Endothelial cell of umbilical vein (primary cell): ENCODE measurements at regions not wholly inside any gene's neighbourhood (a gene's known extent, or its start where the extent isn't known, plus 50 kb on each side); places are given as distances from the start of the nearest gene placed in this dataset.

Experiments used
- BruUV-seq: library from RNA; stranded (reverse); fragments of 400-500 nt; replicated peaks from 2 replicates; lab custom pipeline; 2021; lab: Mats Ljungman, UMichigan
- CTCF ChIA-PET: fragments of 300-600, 350-600 bp; sonication (Branson Sonifier 250); formaldehyde crosslinking; loops from one replicate; lab custom pipeline; 2021; ENCODE audit warnings: antibody characterized with exemption, inconsistent platforms; lab: Charles Lee
- POLR2A ChIA-PET: fragments of 300-600, 350-600 bp; sonication (Branson Sonifier 250); formaldehyde crosslinking; loops from one replicate; lab custom pipeline; 2021; ENCODE audit warnings: antibody characterized with exemption, inconsistent platforms; lab: Charles Lee
- DNase-seq: peaks from one replicate; pipeline ENCODE4 v3.0.0-alpha.2; 2011; ENCODE audit warnings: low read depth, low spot score
- FAIRE-seq: peaks from 2 replicates; lab custom pipeline; 2011; peaks lifted over from hg19 to GRCh38; lab: Jason Lieb, UNC
- H2AFZ ChIP-seq: 2 replicates; pipeline ENCODE4 v1.6.0; 2012; ENCODE audit warnings: low read depth, low read length, control low read depth, inconsistent platforms
- H3K27ac ChIP-seq: 2 replicates; pipeline ENCODE4 v1.5.1; 2011; ENCODE audit warnings: low read depth, mild to moderate bottlenecking, control low read depth, low read length, moderate library complexity; ENCODE audit not compliant: insufficient read depth
- H3K27me3 ChIP-seq, 2 experiments: 2 replicates each; pipeline versions ENCODE4 v1.6.0 to v1.6.1; 2011; ENCODE audit warnings: low read length in 2 of 2, mixed read lengths in 1 of 2; ENCODE audit not compliant: control insufficient read depth in 2 of 2, insufficient read depth in 2 of 2
- H3K36me3 ChIP-seq, 2 experiments: 2 replicates in 1 of 2; 3 replicates in 1 of 2; pipeline ENCODE4 v1.5.1; 2011; ENCODE audit warnings: low read length in 2 of 2, mild to moderate bottlenecking in 1 of 2, moderate library complexity in 1 of 2; ENCODE audit not compliant: control insufficient read depth in 2 of 2, insufficient read depth in 2 of 2; ENCODE audit errors: extremely low read depth in 1 of 2
- H3K4me1 ChIP-seq: 3 replicates; pipeline ENCODE4 v1.5.1; 2011; ENCODE audit warnings: mild to moderate bottlenecking, low read length; ENCODE audit not compliant: control insufficient read depth, insufficient read depth; ENCODE audit errors: extremely low read depth
- H3K4me2 ChIP-seq: 2 replicates; pipeline ENCODE4 v1.6.1; 2011; ENCODE audit warnings: low read length, control low read depth, mixed read lengths; ENCODE audit not compliant: insufficient read depth
- H3K4me3 ChIP-seq, 3 experiments: fragments of 200-600 bp in 1 of 3; sonication (generic), shearing (Covaris generic) in 1 of 3; replicated peaks in 1 of 3; 2 replicates each; pipeline ENCODE4 v1.5.1; 2011 to 2016; ENCODE audit warnings: control low read depth in 3 of 3, low read length in 3 of 3, mild to moderate bottlenecking in 2 of 3, inconsistent platforms in 1 of 3, low read depth in 1 of 3, moderate library complexity in 1 of 3; ENCODE audit not compliant: insufficient read depth in 1 of 3
- H3K79me2 ChIP-seq: 2 replicates; pipeline ENCODE4 v1.6.0; 2012; ENCODE audit warnings: low read length, inconsistent platforms; ENCODE audit not compliant: control insufficient read depth, insufficient read depth
- H3K9ac ChIP-seq: replicated peaks from 2 replicates; pipeline ENCODE3; 2011; ENCODE audit warnings: low read length, control low read depth; ENCODE audit not compliant: insufficient read depth; ENCODE audit errors: extremely low read depth
- H3K9me1 ChIP-seq: replicated peaks from 3 replicates; pipeline ENCODE4 v1.6.0; 2011; ENCODE audit warnings: mild to moderate bottlenecking, low read length; ENCODE audit not compliant: control insufficient read depth, insufficient read depth; ENCODE audit errors: extremely low read depth
- H3K9me3 ChIP-seq: replicated peaks from 2 replicates; pipeline ENCODE4 v1.5.1; 2012; ENCODE audit warnings: low read length, inconsistent platforms; ENCODE audit not compliant: control insufficient read depth, insufficient read depth
- H4K20me1 ChIP-seq: replicated peaks from 2 replicates; pipeline ENCODE3; 2011; ENCODE audit warnings: mild to moderate bottlenecking, low read length; ENCODE audit not compliant: control insufficient read depth, insufficient read depth; ENCODE audit errors: extremely low read depth
- EZH2 ChIP-seq: IDR thresholded peaks from 2 replicates; pipeline ENCODE4 v1.6.1; 2012; ENCODE audit warnings: borderline replicate concordance, low read depth, mild to moderate bottlenecking, moderate library complexity, low read length, inconsistent platforms; ENCODE audit not compliant: severe bottlenecking
- FOS ChIP-seq: IDR thresholded peaks from 2 replicates; pipeline ENCODE4 v1.6.1; 2011; ENCODE audit warnings: mild to moderate bottlenecking, low read length, moderate library complexity, borderline replicate concordance; ENCODE audit not compliant: insufficient read depth
- GATA2 ChIP-seq: IDR thresholded peaks from 2 replicates; pipeline ENCODE4 v1.7.0; 2011; ENCODE audit warnings: low read depth, mild to moderate bottlenecking, moderate library complexity, mixed read lengths, low read length; ENCODE audit not compliant: insufficient read length, insufficient read depth
- JUN ChIP-seq: IDR thresholded peaks from 2 replicates; pipeline ENCODE4 v1.6.1; 2011; ENCODE audit warnings: borderline replicate concordance, low read depth; ENCODE audit not compliant: insufficient read length, insufficient read depth
- MYC ChIP-seq: IDR thresholded peaks from one replicate; pipeline ENCODE4 v1.6.1; 2011; ENCODE audit warnings: mild to moderate bottlenecking, low read depth, low read length
- POLR2A ChIP-seq: IDR thresholded peaks from 2 replicates; pipeline ENCODE4 v1.6.1; 2012; ENCODE audit warnings: low read depth, mild to moderate bottlenecking, control low read depth, low read length
- POLR2AphosphoS5 ChIP-seq: IDR thresholded peaks from 2 replicates; pipeline ENCODE4 v1.6.1; 2012; ENCODE audit warnings: low read depth, mild to moderate bottlenecking, control low read depth, low read length, moderate library complexity; ENCODE audit not compliant: insufficient read depth
- dilution Hi-C: fragments of 300-500 bp; cut with MboI; formaldehyde crosslinking; loops from one replicate; pipeline ENCODE4 v1.15.0; 2019; ENCODE audit warnings: low sequenced_read_pairs; ENCODE audit not compliant: extremely low pct_ligation_motif_present
- intact Hi-C: fragments of 100-400 bp; cut with micrococcal nuclease; formaldehyde crosslinking; loops from one replicate; pipeline ENCODE4 v1.10.0; 2022
- TF ChIP-seq, protein P1 (sequence below): IDR thresholded peaks from 2 replicates; pipeline ENCODE4 v1.6.1; 2011; ENCODE audit not compliant: insufficient read depth, insufficient read length
- TF ChIP-seq, protein P2 (sequence below), 2 donors: IDR thresholded peaks; 1 replicate in 1 of 2; 2 replicates in 1 of 2; pipeline ENCODE4 v1.5.1; 2011; ENCODE audit warnings: low read length in 2 of 2, mild to moderate bottlenecking in 2 of 2, moderate library complexity in 2 of 2, control low read depth in 1 of 2, inconsistent platforms in 1 of 2, low read depth in 1 of 2; ENCODE audit not compliant: insufficient read depth in 1 of 2; ENCODE audit errors: extremely low read depth in 1 of 2

DNA sequence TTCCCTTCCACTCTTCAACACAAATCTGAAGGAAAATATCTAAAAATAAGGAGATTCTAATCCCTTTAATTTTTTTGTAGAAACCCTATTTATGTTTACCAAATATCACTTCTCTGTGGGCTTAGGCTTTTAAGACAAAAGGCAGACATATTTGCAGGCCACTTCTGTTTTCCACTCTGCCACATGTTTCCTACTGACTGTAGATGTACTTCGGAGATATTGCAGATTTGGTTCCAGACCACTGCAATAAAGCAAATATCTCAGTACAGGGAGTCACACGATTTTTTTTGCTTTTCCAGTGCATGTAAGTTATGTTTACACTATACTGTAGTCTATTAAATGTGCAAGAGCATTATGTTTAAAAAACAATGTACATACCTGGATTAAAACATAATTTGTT is 219.0 kb downstream of the SREK1 start:
- Histone ChIP-seq H4K20me1 (no peaks in the 10 kb centered on the region), H3K27ac (no peak overlapping the region), H3K4me1 (no peaks in the 10 kb centered on the region), H3K9ac (no peak overlapping the region), H3K4me2 (no peak overlapping the region), H3K27me3 (no peaks in the 10 kb centered on the region), H3K36me3 (no peaks in the 10 kb centered on the region), H3K9me3 (no peaks in the 10 kb centered on the region), H3K79me2 (no peaks in the 10 kb centered on the region), H3K4me3 (no peak overlapping the region), H3K9me1 (no peaks in the 10 kb centered on the region), H2AFZ (no peak overlapping the region)
- DNase-seq (no peak), FAIRE-seq (no peak)
- dilution Hi-C loops (no loop called here), intact Hi-C loops (no loop called here)
- POLR2A ChIA-PET = no interaction called here
- TF ChIP-seq FOS = no peak
- BruUV-seq = no TSS peak
- CTCF ChIA-PET = no interaction called here

DNA sequence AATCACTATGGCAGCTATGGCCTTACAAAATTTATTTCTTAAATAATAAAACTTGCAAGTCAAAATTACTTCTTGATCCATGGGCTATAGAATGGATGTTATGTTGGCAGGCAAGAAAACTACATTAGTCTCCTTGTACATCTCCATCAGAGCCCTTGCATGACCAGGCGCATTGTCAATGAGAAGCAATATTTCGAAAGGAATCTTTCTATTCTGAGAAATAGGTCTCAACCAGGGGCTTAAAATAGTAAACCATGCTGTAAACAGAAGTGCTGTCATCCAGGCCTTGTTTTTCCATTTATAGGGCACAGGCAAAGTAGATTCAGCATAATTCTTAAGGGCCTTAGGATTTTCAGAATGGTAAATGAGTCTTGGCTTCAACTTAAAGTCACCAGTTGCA is 220.1 kb downstream of the SREK1 start:
- Histone ChIP-seq H4K20me1 (no peaks in the 10 kb centered on the region), H3K36me3 (no peaks in the 10 kb centered on the region), H3K4me3 (no peak overlapping the region), H3K9ac (no peak overlapping the region), H2AFZ (no peak overlapping the region), H3K79me2 (no peaks in the 10 kb centered on the region), H3K4me2 (no peak overlapping the region), H3K4me1 (no peaks in the 10 kb centered on the region), H3K9me1 (no peaks in the 10 kb centered on the region), H3K27ac (no peak overlapping the region), H3K9me3 (no peaks in the 10 kb centered on the region), H3K27me3 (no peaks in the 10 kb centered on the region)
- BruUV-seq = no TSS peak
- intact Hi-C loops = no loop called here
- dilution Hi-C loops = no loop called here
- ChIA-PET POLR2A (no interaction called here), CTCF (interaction anchor here (1.6 kb wide), 1 partner anchor 31 kb away, joined by 3 read pairs; no protein-coding TSS in a partner anchor)
- no peak for TF ChIP-seq EZH2
- TF ChIP-seq, protein P1, sequence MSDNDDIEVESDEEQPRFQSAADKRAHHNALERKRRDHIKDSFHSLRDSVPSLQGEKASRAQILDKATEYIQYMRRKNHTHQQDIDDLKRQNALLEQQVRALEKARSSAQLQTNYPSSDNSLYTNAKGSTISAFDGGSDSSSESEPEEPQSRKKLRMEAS = no peak
- TF ChIP-seq MYC = no peak
- no peak for TF ChIP-seq JUN
- no peak for TF ChIP-seq POLR2A
- no peak for TF ChIP-seq FOS
- TF ChIP-seq GATA2 = no peak
- TF ChIP-seq, protein P2, sequence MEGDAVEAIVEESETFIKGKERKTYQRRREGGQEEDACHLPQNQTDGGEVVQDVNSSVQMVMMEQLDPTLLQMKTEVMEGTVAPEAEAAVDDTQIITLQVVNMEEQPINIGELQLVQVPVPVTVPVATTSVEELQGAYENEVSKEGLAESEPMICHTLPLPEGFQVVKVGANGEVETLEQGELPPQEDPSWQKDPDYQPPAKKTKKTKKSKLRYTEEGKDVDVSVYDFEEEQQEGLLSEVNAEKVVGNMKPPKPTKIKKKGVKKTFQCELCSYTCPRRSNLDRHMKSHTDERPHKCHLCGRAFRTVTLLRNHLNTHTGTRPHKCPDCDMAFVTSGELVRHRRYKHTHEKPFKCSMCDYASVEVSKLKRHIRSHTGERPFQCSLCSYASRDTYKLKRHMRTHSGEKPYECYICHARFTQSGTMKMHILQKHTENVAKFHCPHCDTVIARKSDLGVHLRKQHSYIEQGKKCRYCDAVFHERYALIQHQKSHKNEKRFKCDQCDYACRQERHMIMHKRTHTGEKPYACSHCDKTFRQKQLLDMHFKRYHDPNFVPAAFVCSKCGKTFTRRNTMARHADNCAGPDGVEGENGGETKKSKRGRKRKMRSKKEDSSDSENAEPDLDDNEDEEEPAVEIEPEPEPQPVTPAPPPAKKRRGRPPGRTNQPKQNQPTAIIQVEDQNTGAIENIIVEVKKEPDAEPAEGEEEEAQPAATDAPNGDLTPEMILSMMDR (IDR thresholded peaks at IDR 0.05; ENCODE audit: extremely low read depth in 1 of 2, insufficient read depth in 1 of 2, low read depth in 1 of 2, low read length in 2 of 2) = no peak
- TF ChIP-seq POLR2AphosphoS5 = no peak
- FAIRE-seq (no peak), DNase-seq (no peak)
